ENCODE measurements at regions not wholly inside any gene's neighbourhood (a gene's known extent, or its start where the extent isn't known, plus 50 kb on each side); places are given as distances from the start of the nearest gene placed in this dataset.

- TF ChIP-seq CTCF (IDR thresholded peaks at IDR 0.05 in 8 of 11, conservative IDR thresholded peaks at IDR 0.05 in 3 of 11): no peak
- no peak for TF ChIP-seq POLR2A (IDR thresholded peaks at IDR 0.05)
- TF ChIP-seq POLR2AphosphoS5 (IDR thresholded peaks at IDR 0.05): no peak
These were observed 158.6 kb upstream of the ALG10B start for GRCh38 chr12:38157933-38158401.

All from spleen (tissue), 7 donors.